ENCODE measurements at regions not wholly inside any gene's neighbourhood (a gene's known extent, or its start where the extent isn't known, plus 50 kb on each side); places are given as distances from the start of the nearest gene placed in this dataset.
A peak's percentile ranks its signal among the peaks of the same experiment; 100 is the strongest.

- DNase-seq = no peak
These were observed 96.8 kb upstream of the PLET1 start for GRCh38 chr11:112357488-112357887.

- no peak for DNase-seq
These were observed 100.7 kb upstream of the PLET1 start for GRCh38 chr11:112361396-112361795.

- DNase-seq = peak; percentile 75
These were observed 102.9 kb upstream of the PLET1 start for GRCh38 chr11:112363527-112363926.

GRCh38 chr11:112364962-112365481 is 104.4 kb upstream of the PLET1 start:
- DNase-seq = peak; percentile 98

GRCh38 chr11:112366012-112366411 is 105.4 kb upstream of the PLET1 start:
- no peak for DNase-seq

- DNase-seq = peak; percentile 89
These were observed 106.1 kb upstream of the PLET1 start for GRCh38 chr11:112366777-112367176.

GRCh38 chr11:112367461-112367860 is 106.8 kb upstream of the PLET1 start:
- no peak for DNase-seq

GRCh38 chr11:112367895-112368294 is 107.2 kb upstream of the PLET1 start:
- DNase-seq = no peak

GRCh38 chr11:112368381-112368780 is 107.7 kb upstream of the PLET1 start:
- DNase-seq = no peak

- no peak for DNase-seq
These were observed 108.7 kb upstream of the PLET1 start for GRCh38 chr11:112369374-112369773.

- DNase-seq = no peak
These were observed 109.3 kb upstream of the PLET1 start for GRCh38 chr11:112369916-112370315.

- DNase-seq = no peak
These were observed 114.0 kb upstream of the PLET1 start for GRCh38 chr11:112374486-112375140.

- no peak for DNase-seq
These were observed 117.3 kb upstream of the PLET1 start for GRCh38 chr11:112377946-112378345.

- DNase-seq = no peak
These were observed 119.8 kb upstream of the PLET1 start for GRCh38 chr11:112380464-112380863.

- no peak for DNase-seq
These were observed 120.9 kb upstream of the PLET1 start for GRCh38 chr11:112381578-112381977.

- no peak for DNase-seq
These were observed 121.9 kb upstream of the PLET1 start for GRCh38 chr11:112382561-112382960.

- no peak for DNase-seq
These were observed 127.8 kb upstream of the PLET1 start for GRCh38 chr11:112388496-112388895.

- no peak for DNase-seq
These were observed 130.4 kb upstream of the PLET1 start for GRCh38 chr11:112391086-112391485.

GRCh38 chr11:112392904-112393303 is 132.2 kb upstream of the PLET1 start:
- no peak for DNase-seq

GRCh38 chr11:112394304-112394703 is 133.6 kb upstream of the PLET1 start:
- no peak for DNase-seq

- no peak for DNase-seq
These were observed 135.4 kb upstream of the PLET1 start for GRCh38 chr11:112396076-112396475.

GRCh38 chr11:112398798-112399478 is 138.3 kb upstream of the PLET1 start:
- DNase-seq = no peak

- no peak for DNase-seq
These were observed 139.9 kb upstream of the PLET1 start for GRCh38 chr11:112400476-112401014.
